GM12878 (cell line): ENCODE measurements at regions not wholly inside any gene's neighbourhood (a gene's known extent, or its start where the extent isn't known, plus 50 kb on each side); places are given as distances from the start of the nearest gene placed in this dataset.

Source experiments
- ATAC-seq: fragments of 200-7000 bp; cut with Tn5 transposase; 3 replicates; pipeline ENCODE4 v1.9.1; 2020; ENCODE audit warnings: mild to moderate bottlenecking, moderate library complexity
- BruUV-seq: library from RNA; stranded (reverse); fragments of 400-500 nt; replicated peaks from 2 replicates; lab custom pipeline; 2021; lab: Mats Ljungman, UMichigan
- CTCF ChIA-PET: fragments of 300-600 bp; sonication (Branson Sonifier 250); formaldehyde crosslinking; extraction: SDS; loops from one replicate; lab custom pipeline; 2021; ENCODE audit warnings: inconsistent platforms; lab: Yijun Ruan, JAX
- POLR2A ChIA-PET: fragments of 350-600 bp; formaldehyde crosslinking; extraction: SDS; loops from one replicate; lab custom pipeline; 2021; ENCODE audit warnings: inconsistent platforms; lab: Charles Lee
- RAD21 ChIA-PET: fragments of 300-600 bp; sonication (Branson Sonifier 250); formaldehyde crosslinking; loops from one replicate; lab custom pipeline; 2023; ENCODE audit warnings: antibody characterized with exemption; ENCODE audit not compliant: unreplicated experiment; lab: Charles Lee
- SMC1A ChIA-PET: fragments of 300-600 bp; sonication (Branson Sonifier 250); formaldehyde crosslinking; loops from one replicate; lab custom pipeline; 2023; ENCODE audit not compliant: unreplicated experiment, uncharacterized antibody; lab: Charles Lee
- DNase-seq: peaks from one replicate; pipeline ENCODE4 v3.0.0-alpha.2; 2011; ENCODE audit warnings: low read depth, low spot score
- FAIRE-seq: peaks from 3 replicates; lab custom pipeline; 2011; peaks lifted over from hg19 to GRCh38; lab: Jason Lieb, UNC
- H2AFZ ChIP-seq: 2 replicates; pipeline ENCODE4 v1.6.0; 2011; ENCODE audit warnings: low read depth, low read length, control low read depth; ENCODE audit not compliant: control insufficient read depth
- H3K27ac ChIP-seq: 2 replicates; pipeline ENCODE4 v1.5.1; 2011; ENCODE audit warnings: control low read depth; ENCODE audit not compliant: control insufficient read depth, insufficient read depth
- H3K27me3 ChIP-seq, 2 experiments: replicated peaks in 1 of 2; 2 replicates each; pipeline versions ENCODE4 v1.6.0 to v1.6.1; 2011; ENCODE audit warnings: low read length in 1 of 2; ENCODE audit not compliant: control insufficient read depth in 2 of 2, insufficient read depth in 2 of 2
- H3K36me3 ChIP-seq, 2 experiments: 2 replicates each; pipeline ENCODE4 v1.5.1; 2011; ENCODE audit warnings: low read length in 1 of 2; ENCODE audit not compliant: control insufficient read depth in 2 of 2, insufficient read depth in 2 of 2
- H3K4me1 ChIP-seq: 2 replicates; pipeline ENCODE4 v1.6.1; 2011; ENCODE audit warnings: mild to moderate bottlenecking, low read length, moderate library complexity, mixed read lengths; ENCODE audit not compliant: control insufficient read depth, insufficient read depth
- H3K4me2 ChIP-seq: 2 replicates; pipeline ENCODE4 v1.6.0; 2011; ENCODE audit warnings: control low read depth; ENCODE audit not compliant: control insufficient read depth, insufficient read depth
- H3K4me3 ChIP-seq: fragments of 200-600 bp; sonication (generic); 2 replicates; pipeline ENCODE4 v1.5.1; 2016
- H3K79me2 ChIP-seq: 2 replicates; pipeline ENCODE4 v1.6.0; 2011; ENCODE audit warnings: low read length; ENCODE audit not compliant: control insufficient read depth, insufficient read depth
- H3K9ac ChIP-seq: 2 replicates; pipeline ENCODE4 v1.8.0; 2011; ENCODE audit warnings: low read length, control low read depth, mixed read lengths; ENCODE audit not compliant: control insufficient read depth, insufficient read depth
- H3K9me3 ChIP-seq: replicated peaks from 3 replicates; pipeline ENCODE4 v1.5.1; 2011; ENCODE audit warnings: mild to moderate bottlenecking, low read length; ENCODE audit not compliant: control insufficient read depth, insufficient read depth
- H4K20me1 ChIP-seq: 2 replicates; pipeline ENCODE4 v1.6.0; 2011; ENCODE audit not compliant: control insufficient read depth, insufficient read depth
- PAX8 ChIP-seq: fragments of 450-650 bp; IDR thresholded peaks from 2 replicates; pipeline ENCODE4 v1.6.1; 2017; ENCODE audit warnings: mild to moderate bottlenecking, moderate library complexity
- POU2F2 ChIP-seq: IDR thresholded peaks from 3 replicates; pipeline ENCODE4 v1.6.1; 2011; ENCODE audit warnings: low read depth, mild to moderate bottlenecking, low read length, borderline replicate concordance
- SP1 ChIP-seq: IDR thresholded peaks from one replicate; pipeline ENCODE4 v1.6.1; 2011; ENCODE audit warnings: low read depth, low read length
- SRF ChIP-seq, 2 experiments: IDR thresholded peaks; 2 replicates each; pipeline ENCODE4 v1.6.1; 2011; ENCODE audit warnings: low read depth in 2 of 2, low read length in 2 of 2, mild to moderate bottlenecking in 1 of 2, moderate library complexity in 1 of 2
- STAT3 ChIP-seq: IDR thresholded peaks from 2 replicates; pipeline ENCODE4 v1.6.1; 2011; ENCODE audit warnings: low read depth, low read length, improper control_type of control experiment
- YBX1 ChIP-seq: fragments of 450-650 bp; IDR thresholded peaks from 2 replicates; pipeline ENCODE4 v1.6.1; 2016; ENCODE audit warnings: antibody characterized with exemption
- ZBED1 ChIP-seq: IDR thresholded peaks from 2 replicates; pipeline ENCODE4 v1.6.1; 2016; ENCODE audit warnings: borderline replicate concordance
- ZZZ3 ChIP-seq: IDR thresholded peaks from 2 replicates; pipeline ENCODE4 v1.6.1; 2011; ENCODE audit warnings: low read depth; ENCODE audit not compliant: control insufficient read depth, insufficient read length
- WGBS: methylation state at CpG from one replicate; pipeline ENCODE4 v1.1.6; 2016; ENCODE audit warnings: low lambda C conversion rate; ENCODE audit not compliant: insufficient replicate concordance, insufficient coverage; ENCODE audit errors: missing lambda C conversion rate; 5-methylcytosine and 5-hydroxymethylcytosine counted together
- in situ Hi-C: fragments of 300-500 bp; cut with MboI; formaldehyde crosslinking; loops from 9 replicates; pipeline ENCODE4 v1.14.3; 2018; ENCODE audit warnings: mixed read lengths
- intact Hi-C: fragments of 100-400 bp; cut with micrococcal nuclease; formaldehyde crosslinking; loops from one replicate; pipeline ENCODE4 v1.14.2; 2022; ENCODE audit not compliant: unreplicated experiment
- TF ChIP-seq, protein P1 (sequence below): IDR thresholded peaks from 2 replicates; pipeline ENCODE4 v1.6.1; 2012; ENCODE audit warnings: low read depth, low read length, improper control_type of control experiment
- TF ChIP-seq, protein P2 (sequence below): fragments of 450-650 bp; formaldehyde crosslinking; IDR thresholded peaks from 2 replicates; pipeline ENCODE4 v1.4.0; 2020; ENCODE audit warnings: mild to moderate bottlenecking, moderate library complexity

GRCh38 chr1:101509370-101509769 is 272.6 kb downstream of the S1PR1 start:
- FAIRE-seq: no peak
- in situ Hi-C loops: loop anchor here (25.0 kb wide), 2 partner anchors 678 to 1453 kb away; no protein-coding TSS in a partner anchor
- TF ChIP-seq STAT3 (no peak), SP1 (no peak), SRF (IDR thresholded peaks at IDR 0.05; ENCODE audit: low read depth in 2 of 2, low read length in 2 of 2) (no peak), ZBED1 (no peak), ZZZ3 (no peak), POU2F2 (no peak), YBX1 (no peak), PAX8 (no peak)
- TF ChIP-seq, protein P1, sequence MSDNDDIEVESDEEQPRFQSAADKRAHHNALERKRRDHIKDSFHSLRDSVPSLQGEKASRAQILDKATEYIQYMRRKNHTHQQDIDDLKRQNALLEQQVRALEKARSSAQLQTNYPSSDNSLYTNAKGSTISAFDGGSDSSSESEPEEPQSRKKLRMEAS: no peak
- TF ChIP-seq, protein P2, sequence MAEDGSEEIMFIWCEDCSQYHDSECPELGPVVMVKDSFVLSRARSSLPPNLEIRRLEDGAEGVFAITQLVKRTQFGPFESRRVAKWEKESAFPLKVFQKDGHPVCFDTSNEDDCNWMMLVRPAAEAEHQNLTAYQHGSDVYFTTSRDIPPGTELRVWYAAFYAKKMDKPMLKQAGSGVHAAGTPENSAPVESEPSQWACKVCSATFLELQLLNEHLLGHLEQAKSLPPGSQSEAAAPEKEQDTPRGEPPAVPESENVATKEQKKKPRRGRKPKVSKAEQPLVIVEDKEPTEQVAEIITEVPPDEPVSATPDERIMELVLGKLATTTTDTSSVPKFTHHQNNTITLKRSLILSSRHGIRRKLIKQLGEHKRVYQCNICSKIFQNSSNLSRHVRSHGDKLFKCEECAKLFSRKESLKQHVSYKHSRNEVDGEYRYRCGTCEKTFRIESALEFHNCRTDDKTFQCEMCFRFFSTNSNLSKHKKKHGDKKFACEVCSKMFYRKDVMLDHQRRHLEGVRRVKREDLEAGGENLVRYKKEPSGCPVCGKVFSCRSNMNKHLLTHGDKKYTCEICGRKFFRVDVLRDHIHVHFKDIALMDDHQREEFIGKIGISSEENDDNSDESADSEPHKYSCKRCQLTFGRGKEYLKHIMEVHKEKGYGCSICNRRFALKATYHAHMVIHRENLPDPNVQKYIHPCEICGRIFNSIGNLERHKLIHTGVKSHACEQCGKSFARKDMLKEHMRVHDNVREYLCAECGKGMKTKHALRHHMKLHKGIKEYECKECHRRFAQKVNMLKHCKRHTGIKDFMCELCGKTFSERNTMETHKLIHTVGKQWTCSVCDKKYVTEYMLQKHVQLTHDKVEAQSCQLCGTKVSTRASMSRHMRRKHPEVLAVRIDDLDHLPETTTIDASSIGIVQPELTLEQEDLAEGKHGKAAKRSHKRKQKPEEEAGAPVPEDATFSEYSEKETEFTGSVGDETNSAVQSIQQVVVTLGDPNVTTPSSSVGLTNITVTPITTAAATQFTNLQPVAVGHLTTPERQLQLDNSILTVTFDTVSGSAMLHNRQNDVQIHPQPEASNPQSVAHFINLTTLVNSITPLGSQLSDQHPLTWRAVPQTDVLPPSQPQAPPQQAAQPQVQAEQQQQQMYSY (CRISPR knock-in tag): no peak
- no peak overlapping the region for H3K4me2 ChIP-seq
- H3K79me2 ChIP-seq: no peaks in the 10 kb centered on the region
- POLR2A ChIA-PET: no interaction called here
- CTCF ChIA-PET: interaction anchor here (0.6 to 7.8 kb wide), 6 partner anchors 10 to 174 kb away, joined by 3 to 87 read pairs (median 3); no protein-coding TSS in a partner anchor
- H3K36me3 ChIP-seq: no peaks in the 10 kb centered on the region
- no peaks in the 10 kb centered on the region for H4K20me1 ChIP-seq
- no peaks in the 10 kb centered on the region for H3K9me3 ChIP-seq
- DNase-seq: no peak
- no peaks in the 10 kb centered on the region for H3K27me3 ChIP-seq
- 0% methylated on average over 1 of the region's 1 CpG for WGBS
- H2AFZ ChIP-seq: no peak overlapping the region
- RAD21 ChIA-PET: interaction anchor here (1.8 kb wide), 1 partner anchor 219 kb away, joined by 5 read pairs; no protein-coding TSS in a partner anchor
- intact Hi-C loops: loop anchor here (5.0 kb wide), 1 partner anchor 202 kb away; no protein-coding TSS in a partner anchor
- no peak overlapping the region for H3K4me3 ChIP-seq
- H3K4me1 ChIP-seq: no peaks in the 10 kb centered on the region
- SMC1A ChIA-PET: interaction anchor here (1.4 to 2.5 kb wide), 3 partner anchors 11 to 57 kb away, joined by 3 to 12 read pairs (median 4); no protein-coding TSS in a partner anchor
- no peak overlapping the region for H3K9ac ChIP-seq
- no peak overlapping the region for H3K27ac ChIP-seq
- ATAC-seq: no peak
- BruUV-seq: no TSS peak
